Stimulated activated CD4-positive, alpha-beta T cell treated with anti-CD3 and anti-CD28 coated beads, Interleukin-12 subunit alpha, Interleukin-12 subunit beta, amount 100 ng/mL, for 48 hours (primary cell): ENCODE measurements at regions not wholly inside any gene's neighbourhood (a gene's known extent, or its start where the extent isn't known, plus 50 kb on each side); places are given as distances from the start of the nearest gene placed in this dataset.
"Not testable (repeated sequence)": the region's sequence is repeated elsewhere in the genome, so short reads cannot be mapped to it uniquely, and the experiment has no call there.

ENCODE experiments used
- DNase-seq, 3 donors: peaks; one replicate each; pipeline ENCODE4 v3.0.0-alpha.2; 2020; ENCODE audit warnings: low read depth in 2 of 3, low spot score in 1 of 3

GRCh38 chr14:37784827-37785223 is 189.4 kb downstream of the TTC6 start:
- not testable (repeated sequence) for DNase-seq

- not testable (repeated sequence) for DNase-seq
Measured at GRCh38 chr14:37785298-37785697, 189.9 kb downstream of the TTC6 start.

GRCh38 chr14:37786114-37786625 is 190.7 kb downstream of the TTC6 start:
- not testable (repeated sequence) for DNase-seq

- no peak for DNase-seq
Measured at GRCh38 chr14:37787879-37788494, 192.6 kb downstream of the TTC6 start.

GRCh38 chr14:37791384-37792036 is 196.1 kb downstream of the TTC6 start:
- no peak for DNase-seq

GRCh38 chr14:37792124-37792523 is 196.7 kb downstream of the TTC6 start:
- no peak for DNase-seq

- no peak for DNase-seq
Measured at GRCh38 chr14:37796703-37797416, 201.4 kb downstream of the TTC6 start.

- no peak for DNase-seq
Measured at GRCh38 chr14:37797675-37798074, 202.2 kb downstream of the TTC6 start.

GRCh38 chr14:37807722-37808121 is 212.3 kb downstream of the TTC6 start:
- no peak for DNase-seq

GRCh38 chr14:37810094-37810801 is 214.8 kb downstream of the TTC6 start:
- DNase-seq, result no peak

- no peak for DNase-seq
Measured at GRCh38 chr14:37813732-37814131, 218.3 kb downstream of the TTC6 start.

GRCh38 chr14:37816135-37816534 is 220.7 kb downstream of the TTC6 start:
- no peak for DNase-seq

- no peak for DNase-seq
Measured at GRCh38 chr14:37816743-37817295, 221.4 kb downstream of the TTC6 start.

GRCh38 chr14:37819155-37820015 is 224.0 kb downstream of the TTC6 start:
- DNase-seq, result no peak

GRCh38 chr14:37820810-37821209 is 225.4 kb downstream of the TTC6 start:
- not testable (repeated sequence) for DNase-seq

GRCh38 chr14:37824939-37825712 is 229.7 kb downstream of the TTC6 start:
- no peak for DNase-seq

GRCh38 chr14:37826869-37827268 is 231.4 kb downstream of the TTC6 start:
- no peak for DNase-seq

GRCh38 chr14:37830271-37830670 is 234.8 kb downstream of the TTC6 start:
- no peak for DNase-seq

GRCh38 chr14:37834275-37834674 is 238.8 kb downstream of the TTC6 start:
- no peak for DNase-seq
